K562 (cell line): ENCODE measurements at regions not wholly inside any gene's neighbourhood (a gene's known extent, or its start where the extent isn't known, plus 50 kb on each side); places are given as distances from the start of the nearest gene placed in this dataset.

Experiments
- ATAC-seq: fragments of 200-7000 bp; cut with Tn5 transposase; 3 replicates; pipeline ENCODE4 v1.9.1; 2020; ENCODE audit warnings: moderate library complexity
- BruUV-seq: library from RNA; stranded (reverse); fragments of 400-500 nt; replicated peaks from 2 replicates; lab custom pipeline; 2021; lab: Mats Ljungman, UMichigan
- CTCF ChIA-PET: fragments of 300-600 bp; formaldehyde crosslinking; extraction: SDS; loops from one replicate; lab custom pipeline; 2021; ENCODE audit warnings: low intra/inter-chr PET ratio; lab: Yijun Ruan, JAX
- POLR2A ChIA-PET: fragments of 300-600, 350-650 bp; sonication (Branson Sonifier 250); formaldehyde crosslinking; extraction: SDS; loops from one replicate; lab custom pipeline; 2021; ENCODE audit warnings: antibody characterized with exemption, inconsistent platforms; lab: Yijun Ruan, JAX
- DNase-seq, 4 experiments: peaks; one replicate each; pipeline versions ENCODE4 v3.0.0 to v3.0.0-alpha.2; 2011 to 2018; ENCODE audit warnings: low spot score in 3 of 4, mixed read lengths in 3 of 4; ENCODE audit errors: extremely low read depth in 1 of 4
- FAIRE-seq: peaks from 2 replicates; lab custom pipeline; 2011; peaks lifted over from hg19 to GRCh38; lab: Jason Lieb, UNC
- H2AFZ ChIP-seq: 2 replicates; pipeline ENCODE4 v1.6.0; 2011; ENCODE audit warnings: low read depth, low read length, control low read depth, inconsistent platforms
- H3K27ac ChIP-seq: fragments of 200-600 bp; 3 replicates; pipeline ENCODE4 v1.8.0; 2011; ENCODE audit warnings: low read depth, mild to moderate bottlenecking, control low read depth, inconsistent platforms, low read length, moderate library complexity, mixed read lengths; ENCODE audit errors: extremely low read depth
- H3K27me3 ChIP-seq, 2 experiments: fragments of 300-600 bp in 1 of 2; 2 replicates in 1 of 2; 3 replicates in 1 of 2; pipeline versions ENCODE4 v1.6.0 to v1.8.0; 2011; ENCODE audit warnings: inconsistent platforms in 2 of 2, low read length in 2 of 2, mild to moderate bottlenecking in 1 of 2, mixed read lengths in 1 of 2, moderate library complexity in 1 of 2; ENCODE audit not compliant: control insufficient read depth in 2 of 2, insufficient read depth in 2 of 2
- H3K36me3 ChIP-seq: fragments of 300-600 bp; 3 replicates; pipeline ENCODE4 v1.8.0; 2011; ENCODE audit warnings: mild to moderate bottlenecking, low read length, inconsistent platforms; ENCODE audit not compliant: control insufficient read depth, insufficient read depth
- H3K4me1 ChIP-seq, 2 experiments: fragments of 200-600 bp in 1 of 2; replicated peaks in 1 of 2; 2 replicates in 1 of 2; 3 replicates in 1 of 2; pipeline versions ENCODE4 v1.5.1 to v1.8.0; 2011; ENCODE audit warnings: inconsistent platforms in 2 of 2, low read length in 2 of 2, mild to moderate bottlenecking in 1 of 2, mixed read lengths in 1 of 2, moderate library complexity in 1 of 2; ENCODE audit not compliant: control insufficient read depth in 2 of 2, insufficient read depth in 2 of 2
- H3K4me2 ChIP-seq: 2 replicates; pipeline ENCODE4 v1.6.1; 2011; ENCODE audit warnings: low read length, control low read depth, inconsistent platforms, mixed read lengths; ENCODE audit not compliant: insufficient read depth
- H3K4me3 ChIP-seq: fragments of 200-600 bp; sonication (generic), shearing (Covaris generic); 2 replicates; pipeline ENCODE4 v1.5.1; 2016; ENCODE audit warnings: control low read depth, inconsistent platforms
- H3K79me2 ChIP-seq: fragments of 200-600 bp; 3 replicates; pipeline ENCODE4 v1.8.0; 2011; ENCODE audit warnings: low read length, inconsistent platforms; ENCODE audit not compliant: control insufficient read depth, insufficient read depth
- H3K9ac ChIP-seq, 2 experiments: 2 replicates each; pipeline versions ENCODE4 v1.6.0 to v1.6.1; 2011; ENCODE audit warnings: low read depth in 2 of 2, low read length in 2 of 2, control low read depth in 1 of 2, inconsistent platforms in 1 of 2, mild to moderate bottlenecking in 1 of 2, mixed read lengths in 1 of 2; ENCODE audit not compliant: insufficient read depth in 1 of 2
- H3K9me1 ChIP-seq: one replicate; pipeline ENCODE4 v1.6.0; 2011; ENCODE audit warnings: inconsistent platforms, mild to moderate bottlenecking, low read length, moderate library complexity; ENCODE audit not compliant: control insufficient read depth, insufficient read depth
- H3K9me3 ChIP-seq: replicated peaks from 2 replicates; pipeline ENCODE4 v1.5.1; 2011; ENCODE audit warnings: low read depth, low read length, inconsistent platforms; ENCODE audit not compliant: control insufficient read depth, insufficient read depth
- H4K20me1 ChIP-seq: replicated peaks from 2 replicates; pipeline ENCODE4 v1.6.1; 2011; ENCODE audit warnings: low read length, inconsistent platforms, mixed read lengths; ENCODE audit not compliant: control insufficient read depth, insufficient read depth
- BCLAF1 ChIP-seq, 2 experiments: fragments of 450-650 bp in 1 of 2; IDR thresholded peaks; 2 replicates each; pipeline ENCODE4 v1.6.1; 2011 to 2017; ENCODE audit warnings: low read depth in 2 of 2, antibody characterized with exemption in 1 of 2, borderline replicate concordance in 1 of 2, low read length in 1 of 2, mild to moderate bottlenecking in 1 of 2, mixed read lengths in 1 of 2; ENCODE audit not compliant: control insufficient read depth in 1 of 2
- POU5F1 ChIP-seq: fragments of 150-350 bp; IDR thresholded peaks from 2 replicates; pipeline ENCODE4 v1.6.1; 2014; ENCODE audit warnings: borderline replicate concordance, low read length, low read depth, mild to moderate bottlenecking; ENCODE audit not compliant: partially characterized antibody
- PTBP1 ChIP-seq: fragments of 200-400 bp; formaldehyde crosslinking; IDR thresholded peaks from 2 replicates; pipeline ENCODE4 v1.6.1; 2017; ENCODE audit warnings: low read depth, low read length
- RFX7 ChIP-seq: fragments of 250-450 bp; sonication (Bioruptor Pico); IDR thresholded peaks from 2 replicates; pipeline ENCODE4 v1.5.1; 2021; ENCODE audit warnings: mild to moderate bottlenecking
- SAFB ChIP-seq: fragments of 200-400 bp; formaldehyde crosslinking; IDR thresholded peaks from 2 replicates; pipeline ENCODE4 v1.6.1; 2017; ENCODE audit warnings: low read depth, low read length, borderline replicate concordance
- THAP7 ChIP-seq: fragments of 250-450 bp; sonication (Bioruptor Pico); IDR thresholded peaks from 2 replicates; pipeline ENCODE4 v1.5.0; 2021
- TRIM25 ChIP-seq: fragments of 450-650 bp; IDR thresholded peaks from 2 replicates; pipeline ENCODE4 v1.7.0; 2016; ENCODE audit warnings: borderline replicate concordance
- ZNF699 ChIP-seq: fragments of 250-450 bp; sonication (Bioruptor Pico); IDR thresholded peaks from 2 replicates; pipeline ENCODE4 v1.8.0; 2021; ENCODE audit warnings: mild to moderate bottlenecking, moderate library complexity; ENCODE audit not compliant: insufficient replicate concordance
- ZNF717 ChIP-seq: fragments of 250-450 bp; sonication (Bioruptor Pico); IDR thresholded peaks from 2 replicates; pipeline ENCODE4 v1.5.0; 2021
- WGBS: fragments of 100-300 bp; shearing (Covaris generic); methylation state at CpG from one replicate; pipeline ENCODE4 v1.1.6; 2016; ENCODE audit warnings: low coverage, mixed read lengths; ENCODE audit not compliant: insufficient coverage; ENCODE audit errors: missing lambda C conversion rate; 5-methylcytosine and 5-hydroxymethylcytosine counted together
- in situ Hi-C: fragments of 300-500 bp; cut with MboI; formaldehyde crosslinking; loops from 4 replicates; pipeline ENCODE4 v1.15.0; 2018; ENCODE audit warnings: inconsistent platforms, mixed read lengths
- intact Hi-C: fragments of 100-400 bp; cut with micrococcal nuclease; formaldehyde crosslinking; loops from 2 replicates; pipeline ENCODE4 v1.14.2; 2022

- no peak for DNase-seq
- no peaks in the 10 kb centered on the region for H3K36me3 ChIP-seq
- in situ Hi-C loops, result no loop called here
- H3K9me1 ChIP-seq, result no peaks in the 10 kb centered on the region
- no peak overlapping the region for H3K4me3 ChIP-seq
- FAIRE-seq, result no peak
- H2AFZ ChIP-seq, result no peak overlapping the region
- no peaks in the 10 kb centered on the region for H3K4me1 ChIP-seq
- peaks cover 0 to under 1% of the 10 kb centered on the region in 2 experiments; a peak in 1 of 5 replicates for H3K27me3 ChIP-seq
- intact Hi-C loops, result no loop called here
- no peaks in the 10 kb centered on the region for H3K79me2 ChIP-seq
- CTCF ChIA-PET, result no interaction called here
- H3K4me2 ChIP-seq, result no peak overlapping the region
- H3K9me3 ChIP-seq, result no peaks in the 10 kb centered on the region
- POLR2A ChIA-PET, result no interaction called here
- WGBS, result 3% methylated on average over 2 of the region's 2 CpGs
- ATAC-seq, result no peak
- no peak overlapping the region for H3K27ac ChIP-seq
- no peak overlapping the region for H3K9ac ChIP-seq
- BruUV-seq, result no TSS peak
- no peaks in the 10 kb centered on the region for H4K20me1 ChIP-seq
- no peak for TF ChIP-seq POU5F1
- no peak for TF ChIP-seq SAFB
- TF ChIP-seq THAP7, result no peak
- TF ChIP-seq ZNF699 (CRISPR knock-in tag), result no peak
Measured at GRCh38 chr16:17544304-17544703, 73.5 kb upstream of the XYLT1 start.

- FAIRE-seq (no peak), ATAC-seq (no peak), DNase-seq (no peak)
- no peak overlapping the region for H3K9ac ChIP-seq
- H3K9me1 ChIP-seq, result no peaks in the 10 kb centered on the region
- H3K4me3 ChIP-seq, result no peak overlapping the region
- H2AFZ ChIP-seq, result no peak overlapping the region
- no peak overlapping the region for H3K4me2 ChIP-seq
- no peaks in the 10 kb centered on the region for H3K79me2 ChIP-seq
- ChIA-PET POLR2A (no interaction called here), CTCF (no interaction called here)
- no TSS peak for BruUV-seq
- in situ Hi-C loops, result no loop called here
- H3K36me3 ChIP-seq, result no peaks in the 10 kb centered on the region
- H3K9me3 ChIP-seq, result no peaks in the 10 kb centered on the region
- WGBS, result 0% methylated on average over 2 of the region's 2 CpGs
- intact Hi-C loops, result no loop called here
- H3K4me1 ChIP-seq, result no peaks in the 10 kb centered on the region
- H3K27ac ChIP-seq, result no peak overlapping the region
- H3K27me3 ChIP-seq, result peaks cover 0 to 6% of the 10 kb centered on the region in 2 experiments; a peak in 3 of 5 replicates
- no peaks in the 10 kb centered on the region for H4K20me1 ChIP-seq
- no peak for TF ChIP-seq TRIM25
- TF ChIP-seq RFX7 (CRISPR knock-in tag), result no peak
- TF ChIP-seq BCLAF1 (IDR thresholded peaks at IDR 0.05; ENCODE audit: borderline replicate concordance in 1 of 2, control insufficient read depth in 1 of 2, low read depth in 2 of 2, low read length in 1 of 2), result no peak
- no peak for TF ChIP-seq PTBP1
- no peak for TF ChIP-seq ZNF717 (CRISPR knock-in tag)
Measured at GRCh38 chr16:17543073-17543472, 72.3 kb upstream of the XYLT1 start.
